SK-MEL-5 (cell line): ENCODE measurements at regions not wholly inside any gene's neighbourhood (a gene's known extent, or its start where the extent isn't known, plus 50 kb on each side); places are given as distances from the start of the nearest gene placed in this dataset.
"Not testable (repeated sequence)": the region's sequence is repeated elsewhere in the genome, so short reads cannot be mapped to it uniquely, and the experiment has no call there.

Experiments used
- DNase-seq: peaks from one replicate; pipeline ENCODE4 v3.0.0-alpha.2; 2016; ENCODE audit warnings: low read depth, low spot score
- in situ Hi-C: cut with HindIII; loops from 2 replicates; pipeline ENCODE4 v1.10.0; 2016; ENCODE audit warnings: low sequenced_read_pairs, high pct_unique_total_duplicates, low pct_unique_long_range_greater_than_20kb
- small RNA-seq, 2 experiments: library from RNA; depleted of rRNA; stranded (forward); fragments of <200 nt; gene quantifications; one replicate each; pipeline ENCODE3, GENCODE V24; 2014

- in situ Hi-C loops, DNase-seq: not testable (repeated sequence)
Observed at GRCh38 chr16:21543151-21543836, 56.1 kb upstream of the METTL9 start.

DNA sequence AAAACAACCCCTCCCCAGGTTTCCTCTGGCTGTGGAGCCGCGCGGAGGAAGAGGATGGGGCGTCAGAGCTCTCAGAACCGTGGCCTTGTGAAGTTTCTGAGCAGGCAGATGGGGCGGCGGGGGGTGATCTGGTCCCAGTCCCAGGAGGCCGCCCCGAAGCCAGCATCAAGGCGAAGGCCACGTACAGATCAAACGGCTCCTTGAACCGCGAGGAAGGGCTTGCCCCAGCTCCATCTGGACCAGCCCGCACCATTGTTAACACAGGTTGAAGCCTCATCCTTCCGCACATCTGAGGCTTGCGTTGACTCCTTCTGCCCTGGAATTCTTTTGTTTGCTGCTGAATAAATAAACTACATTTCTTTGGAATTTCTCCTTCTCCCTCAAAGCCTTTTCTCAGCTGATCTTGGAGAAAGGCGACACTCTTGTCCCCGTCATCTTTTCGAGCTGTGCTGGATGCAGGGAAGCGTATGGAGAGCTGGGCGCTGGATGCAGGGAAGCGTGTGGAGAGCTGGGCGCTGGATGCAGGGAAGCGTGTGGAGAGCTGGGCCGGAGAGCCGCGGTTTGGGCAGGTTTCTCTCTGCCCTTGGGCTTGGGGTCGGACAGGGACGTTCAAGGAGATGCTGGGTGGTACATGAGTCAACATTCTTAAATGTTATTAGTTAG is 53.6 kb upstream of the METTL9 start:
- DNase-seq, in situ Hi-C loops: not testable (repeated sequence)

- in situ Hi-C loops, DNase-seq: not testable (repeated sequence)
Observed at GRCh38 chr16:21549396-21549795, 50.0 kb upstream of the METTL9 start.

Small RNA genes lying in the stretch of these regions (small RNA-seq; reads per million reads assigned to genes)
- 0 reads per million in 2 experiments for gene MIR3680-1
